Fibroblast of the conjunctiva (primary cell): ENCODE measurements at regions not wholly inside any gene's neighbourhood (a gene's known extent, or its start where the extent isn't known, plus 50 kb on each side); places are given as distances from the start of the nearest gene placed in this dataset.

Experiments used
- DNase-seq: peaks from one replicate; pipeline ENCODE4 v3.0.0-alpha.2; 2010; ENCODE audit warnings: low read depth

DNA sequence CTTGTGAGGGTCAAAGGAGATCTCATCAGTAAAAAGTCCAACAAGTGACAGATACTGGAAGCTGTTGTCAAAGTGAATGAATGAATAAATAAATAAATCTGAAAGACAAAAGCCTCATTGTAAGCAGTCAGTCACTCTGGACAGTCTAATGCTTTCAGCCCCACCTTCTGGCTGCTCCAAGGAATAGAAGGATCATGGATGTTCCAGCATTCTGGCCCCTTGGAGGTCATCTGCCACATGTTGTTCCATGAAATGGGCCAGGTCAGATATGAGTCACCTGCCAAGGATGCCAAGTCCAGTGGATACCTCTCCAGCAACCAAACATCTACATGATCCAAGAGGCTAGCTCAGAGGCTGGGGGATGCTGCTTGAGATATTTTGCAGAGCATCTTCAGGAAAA is 185.6 kb downstream of the BMP7 start:
- peak; percentile 36 for DNase-seq

DNA sequence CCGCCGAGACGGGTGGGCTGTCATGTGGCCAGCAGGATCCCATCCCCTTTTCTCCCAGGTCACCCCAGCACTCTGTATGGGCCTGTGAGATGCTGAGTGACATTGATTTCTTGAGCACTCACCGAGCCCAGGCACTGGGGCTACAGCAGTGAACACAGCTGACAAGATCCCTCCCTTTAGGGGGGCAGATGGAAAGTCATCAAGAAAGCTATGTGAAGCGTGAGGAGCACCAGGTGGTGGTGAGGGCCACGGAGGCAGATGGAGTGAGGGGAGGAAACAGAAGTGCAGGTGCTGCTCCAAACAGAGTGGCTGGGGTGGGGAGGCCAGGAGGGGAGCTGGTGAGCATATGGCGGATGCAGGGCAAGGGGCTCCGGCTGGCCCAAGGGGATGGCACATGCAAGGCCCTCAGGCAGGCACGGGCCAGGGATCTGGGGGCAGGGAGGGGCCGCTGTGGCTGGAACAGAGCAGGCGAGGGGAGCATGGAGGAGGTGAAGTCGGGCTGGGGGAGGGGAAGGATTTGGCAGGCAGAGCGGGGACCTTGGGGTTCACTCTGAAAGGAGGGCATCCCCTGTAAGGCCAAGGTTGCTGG is 184.0 kb downstream of the BMP7 start:
- no peak for DNase-seq

DNA sequence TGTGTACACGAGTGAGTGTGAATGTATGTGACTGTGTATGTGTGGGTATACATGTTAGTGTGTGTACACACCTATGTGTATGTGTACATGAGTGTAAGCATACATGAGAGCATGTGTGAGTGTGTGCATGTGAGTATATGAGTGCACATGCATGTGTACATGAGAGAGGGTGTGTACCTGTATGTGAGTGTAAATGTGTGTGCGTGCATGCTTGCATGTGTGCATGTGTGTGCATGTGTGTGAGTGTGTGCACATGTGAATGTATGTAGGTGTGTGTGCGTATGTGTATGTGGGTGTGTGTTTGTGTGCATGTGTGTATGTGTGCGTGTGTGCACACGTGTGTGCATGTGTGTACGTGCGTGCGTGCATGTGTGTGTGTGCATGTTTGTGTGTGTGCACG is 183.4 kb downstream of the BMP7 start:
- no peak for DNase-seq

DNA sequence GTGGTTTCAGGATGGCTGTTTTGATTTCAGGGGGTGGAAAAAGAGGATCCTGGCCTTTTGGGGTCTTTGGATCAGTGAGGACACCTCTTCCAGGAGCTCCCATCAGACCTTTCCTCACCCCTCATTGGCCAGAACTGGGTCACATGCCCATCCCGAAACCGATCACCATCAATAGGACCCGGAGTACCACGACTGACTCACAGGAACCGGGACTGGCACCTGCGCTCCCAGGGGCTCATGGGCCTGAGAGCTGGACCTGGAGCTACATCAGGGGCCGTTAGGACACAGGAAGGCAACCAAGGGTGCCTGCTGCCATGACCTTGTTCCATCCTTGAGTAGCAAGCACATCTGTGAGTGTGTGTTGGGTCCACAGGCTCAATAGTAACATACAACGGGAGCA is 180.4 kb downstream of the BMP7 start:
- DNase-seq = no peak

DNA sequence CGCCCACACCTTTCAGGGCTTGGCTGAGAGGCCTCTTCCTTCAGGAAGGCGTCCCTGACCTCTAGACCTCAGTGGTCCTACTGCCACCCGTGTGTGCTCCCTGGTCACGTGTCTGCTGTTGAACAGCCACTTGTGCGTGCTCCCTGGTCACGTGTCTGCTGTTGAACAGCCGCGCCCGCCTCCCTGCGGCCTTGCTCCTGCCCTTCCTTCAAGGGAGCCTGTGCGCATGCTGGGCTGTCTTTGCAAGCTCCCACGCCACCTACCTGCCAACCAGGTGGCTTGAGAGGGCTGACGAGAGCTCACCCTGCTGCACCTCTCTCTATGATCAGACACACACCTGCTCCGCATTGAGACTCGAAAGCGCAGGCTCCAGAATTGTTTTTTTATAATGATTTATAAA is 179.3 kb downstream of the BMP7 start:
- no peak for DNase-seq

DNA sequence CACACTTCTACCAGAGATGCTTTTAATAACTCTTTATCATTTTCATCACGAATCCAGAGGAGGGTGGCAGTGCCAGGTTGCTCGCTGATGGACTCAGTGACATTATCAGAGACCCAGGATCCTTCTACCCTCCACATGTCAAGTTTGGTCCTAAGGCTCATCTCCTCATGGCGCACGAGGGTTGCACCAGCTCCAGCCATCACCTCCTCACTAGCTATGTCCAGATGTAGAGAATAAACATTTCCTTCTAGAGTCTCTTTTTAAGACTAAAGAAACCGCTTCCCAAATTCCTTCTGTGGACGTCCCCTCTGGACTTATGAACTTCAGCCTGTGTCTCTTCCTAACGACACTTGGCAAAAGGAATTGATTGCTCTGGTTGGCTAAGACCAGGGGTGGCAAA is 178.7 kb downstream of the BMP7 start:
- no peak for DNase-seq

DNA sequence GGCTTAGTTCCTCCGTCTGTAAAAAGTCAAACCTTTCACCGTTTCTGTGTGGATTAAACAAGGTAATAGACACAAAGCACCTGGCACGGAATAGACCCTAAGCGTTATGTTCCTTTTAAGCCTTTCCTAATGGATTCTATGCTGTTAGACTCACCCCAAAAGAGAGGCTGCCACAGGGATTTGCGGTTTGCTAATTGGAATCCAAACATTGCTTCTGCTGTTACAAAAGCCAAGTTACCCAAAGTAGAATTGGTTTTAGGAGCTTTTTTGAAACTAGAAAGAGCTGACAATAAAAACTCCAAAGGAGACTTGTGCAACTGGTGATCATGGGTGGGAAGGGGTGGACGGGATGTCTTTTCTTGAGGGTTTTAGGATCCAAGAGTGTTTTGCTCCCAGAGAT is 178.0 kb downstream of the BMP7 start:
- DNase-seq = no peak

DNA sequence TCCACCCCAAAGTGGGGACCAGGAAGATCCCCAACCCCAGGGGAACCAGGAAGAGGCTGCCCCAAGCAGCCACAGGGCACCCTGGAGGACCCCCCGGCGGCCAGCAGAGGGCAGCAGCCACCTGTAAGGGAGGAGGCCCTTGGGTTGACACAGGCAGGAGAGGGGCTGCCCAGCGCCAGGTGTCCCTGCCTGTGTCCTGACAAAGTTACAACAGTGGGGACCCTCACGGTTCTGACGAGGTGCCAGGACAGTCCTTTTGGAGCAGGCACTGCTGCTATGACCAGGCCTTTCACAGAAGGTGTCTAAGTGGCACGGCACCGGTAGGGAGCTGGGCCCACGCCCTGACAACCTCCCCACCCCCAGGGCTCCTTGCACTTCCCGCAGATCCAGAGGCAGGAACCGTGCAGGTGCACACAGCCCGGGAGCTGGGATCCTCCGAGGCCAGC is 176.7 kb downstream of the BMP7 start:
- DNase-seq = peak; percentile 12

DNA sequence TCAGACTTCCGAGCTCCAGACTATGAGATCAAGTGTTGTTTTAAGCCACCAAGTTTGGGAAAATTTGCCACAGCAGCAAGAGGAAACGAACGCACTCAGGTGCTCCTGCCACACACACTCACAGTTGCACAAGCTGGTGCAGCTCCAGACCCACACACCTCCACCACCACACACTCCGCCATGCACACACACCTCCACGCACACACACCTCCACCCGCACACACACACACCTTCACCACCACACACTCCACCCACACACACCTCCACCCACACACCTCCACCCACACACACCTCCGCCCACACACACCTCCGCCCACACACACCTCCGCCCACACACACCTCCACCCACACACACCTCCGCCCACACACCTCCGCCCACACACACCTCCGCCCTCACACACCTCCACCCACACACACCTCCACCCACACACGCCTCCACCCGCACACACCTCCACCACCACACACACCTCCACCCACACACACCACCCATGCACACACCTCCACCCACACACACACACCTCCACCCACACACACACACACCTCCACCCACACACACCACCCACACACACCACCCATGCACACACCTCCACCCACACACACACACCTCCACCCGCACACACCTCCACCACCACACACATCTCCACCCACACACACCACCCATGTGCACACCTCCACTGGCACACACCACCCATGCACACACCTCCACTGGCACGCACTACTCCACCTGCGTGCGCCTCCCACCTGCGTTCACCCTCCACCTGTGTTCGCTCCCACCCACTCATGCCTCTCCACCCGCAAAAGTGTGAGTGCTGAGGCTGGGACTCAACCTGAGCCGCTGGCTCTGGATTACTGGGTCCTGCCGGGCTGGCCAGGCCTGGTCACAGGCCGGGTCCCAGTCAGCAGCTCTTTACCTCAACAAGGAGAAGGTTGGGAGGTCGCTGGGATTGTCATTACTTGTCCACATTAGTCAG is 175.6 kb downstream of the BMP7 start:
- no peak for DNase-seq

DNA sequence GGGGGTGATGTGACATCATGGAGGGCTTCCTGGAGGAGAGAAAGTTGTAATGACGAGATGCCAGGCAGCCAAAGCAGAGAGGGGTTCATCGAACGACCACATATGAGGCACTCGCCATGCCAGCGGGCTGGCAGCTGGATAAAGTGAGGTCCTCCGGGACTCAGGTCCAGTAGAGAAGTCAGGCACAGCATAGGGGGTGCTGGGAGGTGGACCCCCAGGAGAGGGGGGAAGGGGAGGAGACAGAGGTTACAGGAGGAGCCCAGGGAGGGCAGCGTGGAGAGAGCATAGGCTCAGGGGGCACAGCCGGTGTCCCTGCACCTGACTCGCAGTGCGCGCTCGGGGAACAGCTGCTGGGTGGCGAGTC is 174.7 kb downstream of the BMP7 start:
- no peak for DNase-seq

DNA sequence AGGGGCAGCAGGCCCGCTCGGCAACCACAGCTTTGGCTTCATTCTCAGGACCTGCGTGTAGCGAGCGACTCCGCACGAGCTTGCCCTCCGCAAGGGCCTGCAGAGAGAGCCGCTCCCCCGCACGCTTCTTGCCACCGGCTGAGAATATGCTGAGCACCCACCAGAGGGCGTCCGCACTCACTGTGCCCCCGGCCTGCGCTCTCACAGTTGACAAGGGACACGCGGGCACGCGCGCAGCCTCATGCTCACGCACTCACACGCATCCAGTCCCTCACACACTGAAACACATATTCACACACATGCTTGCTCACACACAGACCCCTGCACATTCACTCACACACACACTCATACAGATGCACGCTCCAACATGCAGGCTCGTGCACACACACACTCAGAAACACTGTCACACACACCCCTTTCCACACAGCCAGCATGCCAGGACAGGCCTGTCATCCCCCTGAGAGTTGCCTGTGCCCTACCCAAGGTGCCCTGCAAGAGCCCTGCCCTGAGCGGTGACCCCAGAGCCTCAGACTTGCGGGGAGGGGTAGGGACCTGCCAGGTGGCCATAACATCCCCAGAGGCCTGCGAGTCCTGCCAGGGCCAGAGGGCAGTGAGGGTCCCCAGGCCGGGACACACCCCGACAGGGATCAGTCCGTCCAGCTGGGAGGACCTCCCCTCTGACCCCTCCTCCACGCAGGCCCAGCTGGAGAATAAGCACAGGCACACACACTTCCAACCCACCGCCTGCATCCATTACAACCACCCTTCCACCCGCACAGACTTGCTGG is 174.1 kb downstream of the BMP7 start:
- DNase-seq = peak; percentile 6

DNA sequence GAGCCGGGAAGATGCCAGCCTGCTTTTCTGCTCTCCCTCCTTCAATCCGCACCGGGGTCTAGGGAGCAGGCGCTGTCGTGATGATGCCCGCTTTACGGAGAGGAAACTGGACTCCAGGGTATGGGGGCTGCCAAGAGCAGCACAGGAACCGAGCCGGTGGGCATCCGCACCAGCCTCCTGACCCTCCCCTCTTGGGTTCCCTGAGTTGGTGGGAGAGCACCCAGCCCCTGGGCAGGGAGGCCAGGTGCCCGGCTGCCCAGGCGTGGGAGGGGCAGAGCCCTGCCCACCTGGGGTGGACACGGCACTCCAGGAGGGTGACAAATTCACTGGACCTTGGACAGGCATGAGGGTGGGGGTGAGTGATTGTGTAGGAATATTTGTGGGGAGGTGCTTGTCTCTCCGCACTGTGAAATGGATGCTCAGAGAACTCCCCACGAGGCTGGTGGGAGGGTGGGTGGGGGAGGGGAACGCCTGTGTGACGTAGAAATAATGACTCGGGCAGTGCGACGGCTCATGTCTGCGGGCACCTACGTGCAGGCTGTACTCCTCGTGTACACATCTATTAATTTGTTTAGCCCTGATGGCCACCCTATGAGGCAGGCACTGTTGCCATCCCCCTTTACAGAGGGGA is 173.4 kb downstream of the BMP7 start:
- no peak for DNase-seq

DNA sequence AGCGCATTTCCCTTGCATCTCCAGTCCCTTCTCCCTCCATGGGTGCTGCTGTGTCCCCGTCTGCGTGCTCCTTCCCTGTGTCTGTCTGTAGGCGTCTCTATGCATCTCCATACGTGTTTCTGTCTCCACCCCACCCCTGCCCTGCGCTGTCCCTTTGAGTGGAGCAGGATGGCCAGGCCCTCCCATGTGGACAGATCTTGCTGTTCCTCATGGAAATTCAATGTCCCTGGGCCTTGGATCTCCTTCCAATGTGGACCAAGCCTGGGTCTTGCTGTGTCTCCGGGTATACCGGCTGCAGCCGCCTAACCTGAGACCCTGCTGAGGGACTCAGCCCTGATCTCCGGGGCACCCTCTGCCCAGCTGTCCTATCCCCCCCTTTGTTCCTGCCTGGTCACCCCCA is 172.7 kb downstream of the BMP7 start:
- DNase-seq = no peak

DNA sequence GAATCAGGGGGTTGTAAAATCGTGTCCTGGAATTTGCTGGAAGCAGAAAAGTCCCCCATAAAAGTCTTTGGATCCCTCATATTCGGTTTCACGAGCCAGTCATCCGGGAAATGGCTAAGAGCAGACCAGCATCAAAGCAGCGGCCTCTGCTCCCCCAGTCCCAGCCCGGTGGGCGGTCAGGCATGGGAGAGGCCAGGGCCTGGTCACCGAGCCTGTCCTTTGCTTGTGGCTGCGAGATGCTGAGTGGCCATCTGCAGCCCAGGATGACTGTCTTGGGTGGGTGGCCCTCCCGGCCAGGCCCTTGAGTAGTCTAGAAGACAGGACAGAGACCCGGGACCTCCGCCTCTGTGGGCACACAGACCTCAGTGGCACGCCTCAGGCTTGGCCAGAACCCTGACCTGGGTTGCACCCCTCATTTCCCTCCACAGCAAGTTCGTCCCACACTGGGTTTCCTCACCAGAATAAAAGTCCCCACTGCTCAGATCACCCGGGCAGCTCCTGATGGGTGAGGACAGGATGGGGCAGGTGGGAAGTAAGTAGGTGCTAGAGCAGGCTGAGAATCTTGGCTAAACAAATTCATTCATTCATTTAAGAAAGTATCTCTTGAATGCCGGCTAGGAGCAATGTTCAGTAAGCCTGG is 172.1 kb downstream of the BMP7 start:
- DNase-seq = no peak

DNA sequence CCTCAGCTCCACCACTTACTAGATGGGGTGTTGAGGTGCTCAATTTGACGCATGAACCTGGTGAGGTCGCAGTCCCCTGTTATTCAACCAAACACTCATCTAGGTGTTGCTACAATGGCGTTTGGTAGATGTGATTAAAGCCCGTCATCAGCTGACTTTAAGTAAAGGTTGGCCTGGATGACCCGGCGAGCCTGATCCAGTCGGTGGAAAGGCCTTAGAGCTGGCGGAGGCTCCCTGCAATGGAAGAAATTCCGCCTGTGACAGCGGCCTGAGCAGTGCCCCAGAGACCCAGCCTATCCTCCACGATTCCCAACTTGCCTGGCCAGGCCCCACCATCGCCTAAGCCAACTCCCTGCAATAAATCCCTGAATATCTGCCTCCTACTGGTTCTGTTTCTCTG is 171.4 kb downstream of the BMP7 start:
- DNase-seq = no peak

DNA sequence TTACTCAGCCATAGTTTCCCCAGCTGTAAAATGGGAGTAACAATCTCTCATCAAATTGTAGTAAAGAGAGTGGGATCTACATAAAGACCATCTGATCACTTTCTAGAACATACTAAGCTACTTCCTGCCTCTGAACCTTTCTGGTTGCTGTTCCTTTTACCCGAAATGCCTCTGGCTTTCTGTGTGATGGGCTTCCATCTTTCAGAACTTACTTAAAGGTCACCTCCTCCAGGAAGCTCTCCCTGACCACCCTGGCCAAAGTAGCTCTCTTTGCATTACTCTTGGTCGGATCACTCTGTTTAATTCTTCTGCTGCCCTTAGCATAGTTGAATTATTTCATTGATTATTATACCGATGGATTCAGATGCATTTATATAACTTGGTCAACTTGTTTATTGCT is 171.0 kb downstream of the BMP7 start:
- no peak for DNase-seq

DNA sequence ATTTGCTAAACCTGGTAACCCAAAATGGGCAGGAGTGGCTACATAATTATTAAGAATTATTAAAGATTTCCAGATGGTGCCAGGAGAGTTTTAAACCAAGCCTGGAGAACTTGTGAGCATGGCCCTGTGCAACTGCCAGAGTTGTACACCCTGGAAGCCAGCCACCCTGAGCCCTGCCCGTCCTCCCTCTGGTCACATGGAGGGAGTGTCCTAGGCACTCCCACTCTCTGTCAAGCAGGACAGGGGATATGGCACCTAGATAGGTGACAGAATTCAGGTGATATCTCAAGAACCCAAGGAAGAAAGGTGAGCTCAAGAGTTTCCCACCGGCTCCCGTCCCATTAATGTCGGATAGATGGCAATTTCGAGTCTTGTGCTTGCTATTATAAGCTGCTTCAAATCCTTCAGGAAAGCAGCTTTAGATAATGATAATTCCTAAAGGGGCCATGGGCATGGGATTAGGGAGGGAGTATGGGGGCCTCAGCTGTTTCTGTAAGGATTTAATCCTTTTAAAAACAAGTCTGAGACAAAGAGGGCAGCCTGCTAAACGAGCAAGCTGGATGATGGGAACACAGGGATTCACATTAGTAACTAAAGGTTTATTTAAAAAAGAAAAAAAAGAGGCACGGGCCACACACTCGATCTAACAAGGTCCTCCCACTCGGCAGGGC is 169.1 kb downstream of the BMP7 start:
- DNase-seq = no peak

DNA sequence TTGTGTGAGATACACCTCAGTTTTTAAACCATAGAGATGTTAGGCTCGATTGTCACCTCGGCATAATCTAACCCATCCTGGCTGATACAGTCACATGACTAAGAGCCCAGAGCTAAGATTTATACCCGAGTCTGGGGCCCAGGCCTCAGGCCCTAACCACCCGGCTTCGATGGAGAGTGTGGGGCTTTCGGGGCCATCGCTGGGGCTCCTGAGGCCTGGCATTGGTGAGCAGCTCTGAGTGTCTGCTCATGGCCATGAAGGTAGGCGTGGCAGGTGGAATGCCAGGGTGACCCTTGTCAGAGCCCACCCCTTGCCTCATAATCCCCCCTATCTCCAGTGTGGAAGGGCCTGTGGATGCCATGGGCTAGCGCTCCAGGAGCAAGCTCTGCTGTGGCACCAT is 164.3 kb downstream of the BMP7 start:
- DNase-seq = no peak

DNA sequence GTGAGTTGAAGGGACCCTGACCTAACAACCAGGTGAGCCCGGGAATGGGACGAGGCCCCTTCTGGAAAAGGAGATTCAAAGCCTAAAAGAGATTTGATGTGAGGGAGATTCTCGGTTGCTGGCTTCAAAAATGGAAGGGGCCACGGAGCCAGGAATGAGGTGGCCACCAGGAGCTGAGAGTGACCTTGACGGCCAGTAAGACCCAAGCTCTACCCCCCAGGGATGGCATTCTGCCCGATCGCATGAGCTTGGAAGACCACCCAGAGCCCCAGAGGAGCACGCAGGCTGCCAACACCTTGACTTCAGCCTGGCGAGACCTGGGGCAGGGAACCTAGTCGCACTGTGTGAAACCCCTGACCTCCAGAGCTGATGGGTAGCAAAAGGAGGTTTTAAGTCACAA is 163.9 kb downstream of the BMP7 start:
- DNase-seq = no peak

DNA sequence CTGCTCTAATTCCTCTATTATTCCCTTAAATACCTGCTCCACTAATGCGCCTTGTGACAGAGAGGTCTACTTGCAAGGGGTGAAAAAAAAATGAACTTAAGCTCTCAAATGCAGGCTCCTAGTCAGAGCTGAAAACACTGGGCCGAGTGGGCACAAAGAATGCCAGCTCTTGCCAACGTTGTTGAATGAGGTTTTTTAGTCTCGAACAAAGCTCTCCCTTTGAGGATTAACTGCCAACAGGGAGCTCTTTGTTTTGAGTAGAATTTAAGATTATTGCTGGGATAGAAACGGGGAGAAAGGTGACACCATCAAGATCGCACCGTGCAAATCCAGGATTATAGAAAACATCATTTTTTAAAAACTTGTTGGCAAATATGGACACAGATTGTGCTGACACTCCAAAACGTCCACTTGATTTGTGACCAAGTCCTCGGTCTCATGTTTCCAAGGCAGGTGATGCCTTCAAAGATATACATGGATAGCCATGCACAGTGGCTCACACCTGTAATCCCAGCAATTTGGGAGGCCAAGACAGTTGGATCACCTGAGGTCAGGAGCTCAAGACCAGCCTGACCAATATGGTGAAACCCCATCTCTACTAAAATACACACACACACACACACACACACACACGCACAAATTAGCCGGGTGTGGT is 163.2 kb downstream of the BMP7 start:
- DNase-seq = no peak

DNA sequence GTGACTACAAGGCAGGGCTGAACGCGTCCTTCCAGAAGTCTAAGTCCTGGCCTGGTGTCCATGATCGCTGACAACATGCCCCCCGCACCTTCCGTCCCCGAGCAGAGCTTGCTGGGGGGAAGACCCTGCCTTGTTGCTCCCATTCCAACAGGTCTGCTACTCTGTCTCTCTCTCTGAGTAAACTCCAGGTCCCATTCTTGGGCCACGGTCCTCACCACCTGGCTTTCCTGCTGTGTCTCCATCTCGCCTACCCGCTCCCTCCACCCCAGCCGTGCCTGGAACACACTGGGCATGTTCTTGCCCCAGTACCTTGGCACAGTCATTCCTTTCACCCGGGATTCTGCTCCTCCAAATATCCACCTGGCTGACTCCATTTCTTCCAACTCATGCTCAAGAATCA is 162.3 kb downstream of the BMP7 start:
- DNase-seq = no peak
